GM19193 (cell line): ENCODE measurements at regions not wholly inside any gene's neighbourhood (a gene's known extent, or its start where the extent isn't known, plus 50 kb on each side); places are given as distances from the start of the nearest gene placed in this dataset.

Experiments
- POLR2A ChIP-seq: IDR thresholded peaks from 4 replicates; pipeline ENCODE4 v1.6.1; 2011; ENCODE audit not compliant: insufficient read depth, insufficient read length; ENCODE audit errors: extremely low read depth

GRCh38 chr12:107552263-107552662 lies 133.3 kb upstream of the PWP1 start:
- TF ChIP-seq POLR2A = no peak

- no peak for TF ChIP-seq POLR2A
Observed at GRCh38 chr12:107553211-107553765, 132.3 kb upstream of the PWP1 start.

GRCh38 chr12:107554941-107555340 lies 130.7 kb upstream of the PWP1 start:
- no peak for TF ChIP-seq POLR2A

- no peak for TF ChIP-seq POLR2A
Observed at GRCh38 chr12:107557026-107557425, 128.6 kb upstream of the PWP1 start.

GRCh38 chr12:107557589-107558100 lies 128.0 kb upstream of the PWP1 start:
- TF ChIP-seq POLR2A = no peak

GRCh38 chr12:107558141-107558815 lies 127.3 kb upstream of the PWP1 start:
- TF ChIP-seq POLR2A = no peak

- no peak for TF ChIP-seq POLR2A
Observed at GRCh38 chr12:107558816-107559382, 126.7 kb upstream of the PWP1 start.

GRCh38 chr12:107560165-107560898 lies 125.3 kb upstream of the PWP1 start:
- no peak for TF ChIP-seq POLR2A

- TF ChIP-seq POLR2A = no peak
Observed at GRCh38 chr12:107560899-107561285, 124.7 kb upstream of the PWP1 start.

- no peak for TF ChIP-seq POLR2A
Observed at GRCh38 chr12:107564946-107565345, 120.7 kb upstream of the PWP1 start.

- no peak for TF ChIP-seq POLR2A
Observed at GRCh38 chr12:107565551-107565950, 120.0 kb upstream of the PWP1 start.

GRCh38 chr12:107567876-107568619 lies 117.6 kb upstream of the PWP1 start:
- no peak for TF ChIP-seq POLR2A

- no peak for TF ChIP-seq POLR2A
Observed at GRCh38 chr12:107568718-107569117, 116.9 kb upstream of the PWP1 start.

- TF ChIP-seq POLR2A = no peak
Observed at GRCh38 chr12:107570721-107571120, 114.9 kb upstream of the PWP1 start.

- TF ChIP-seq POLR2A = no peak
Observed at GRCh38 chr12:107571492-107571891, 114.1 kb upstream of the PWP1 start.

- no peak for TF ChIP-seq POLR2A
Observed at GRCh38 chr12:107574691-107575090, 110.9 kb upstream of the PWP1 start.
